ENCODE measurements at regions not wholly inside any gene's neighbourhood (a gene's known extent, or its start where the extent isn't known, plus 50 kb on each side); places are given as distances from the start of the nearest gene placed in this dataset.
"Not testable (repeated sequence)": the region's sequence is repeated elsewhere in the genome, so short reads cannot be mapped to it uniquely, and the experiment has no call there.

DNA sequence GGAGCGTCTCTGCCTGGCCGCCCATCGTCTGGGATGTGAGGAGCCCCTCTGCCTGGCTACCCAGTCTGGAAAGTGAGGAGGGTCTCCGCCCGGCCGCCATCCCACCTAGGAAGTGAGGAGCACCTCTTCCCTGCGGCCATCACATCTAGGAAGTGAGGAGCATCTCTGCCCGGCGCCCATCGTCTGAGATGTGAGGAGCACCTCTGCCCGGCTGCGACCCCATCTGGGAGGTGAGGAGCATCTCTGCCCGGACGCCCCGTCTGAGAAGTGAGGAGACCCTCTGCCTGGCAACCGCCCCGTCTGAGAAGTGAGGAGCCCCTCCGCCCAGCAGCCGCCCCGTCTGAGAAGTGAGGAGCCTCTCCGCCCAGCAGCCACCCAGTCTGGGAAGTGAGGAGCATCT is 84.5 kb downstream of the IDS start:
- DNase-seq (ENCODE audit: low read depth, low spot score): not testable (repeated sequence)

DNA sequence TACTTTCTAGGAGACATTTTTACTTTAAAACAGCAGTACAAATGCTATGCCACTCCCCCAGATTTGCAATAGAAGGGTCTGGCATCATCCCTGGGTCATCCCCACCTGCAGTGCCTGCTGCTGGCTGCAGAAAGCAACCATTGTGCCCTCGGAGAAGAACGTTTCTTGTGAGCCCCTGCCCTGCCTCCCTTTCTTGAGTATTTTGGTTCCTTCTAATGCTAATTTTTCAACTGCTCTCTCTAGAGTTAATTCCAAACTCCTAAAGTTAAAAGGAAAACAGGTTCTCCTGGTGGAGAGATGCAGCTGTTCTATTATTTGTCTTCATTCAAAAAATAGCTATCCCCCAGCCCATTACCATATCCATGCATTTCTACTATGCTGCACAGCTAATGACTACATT is 107.1 kb downstream of the IDS start:
- DNase-seq (ENCODE audit: low read depth, low spot score): peak; percentile 23

DNA sequence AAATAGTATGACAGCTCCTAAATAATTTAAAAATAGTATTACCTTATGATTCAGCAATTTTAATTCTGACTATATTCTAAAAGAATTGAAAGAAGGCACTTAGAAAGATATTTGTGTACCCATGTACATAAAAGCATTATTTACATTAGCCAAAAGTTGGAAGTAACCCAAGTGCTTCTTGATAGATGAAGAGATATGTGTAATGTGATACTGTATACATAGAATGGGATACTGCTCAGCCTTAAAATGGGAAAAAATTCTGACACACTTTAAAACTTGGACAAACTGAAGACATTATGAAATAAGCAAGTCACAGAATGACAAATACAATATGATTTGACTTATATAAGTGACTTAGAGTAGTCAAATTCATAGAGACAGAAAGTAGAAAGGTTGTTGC is 112.2 kb downstream of the IDS start:
- no peak for DNase-seq (ENCODE audit: low read depth, low spot score)

DNA sequence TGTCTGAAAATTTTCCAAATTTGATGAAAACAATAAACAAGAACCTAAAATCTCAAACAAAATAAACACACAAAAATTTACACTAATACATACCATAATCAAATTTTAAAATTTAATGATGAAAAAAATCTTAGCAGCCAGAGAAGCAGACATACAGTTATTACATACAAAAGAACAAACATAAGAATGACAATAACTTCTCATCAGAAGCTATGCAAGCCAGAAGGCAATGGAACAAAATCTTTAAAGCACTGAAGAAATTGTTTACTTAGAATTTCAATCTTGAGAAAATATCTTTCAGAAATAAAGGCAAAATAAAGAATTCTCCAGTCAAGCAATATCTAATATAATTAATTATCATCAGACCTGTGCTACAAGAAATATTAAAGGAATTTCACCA is 121.3 kb downstream of the IDS start:
- DNase-seq (ENCODE audit: low read depth, low spot score): no peak

DNA sequence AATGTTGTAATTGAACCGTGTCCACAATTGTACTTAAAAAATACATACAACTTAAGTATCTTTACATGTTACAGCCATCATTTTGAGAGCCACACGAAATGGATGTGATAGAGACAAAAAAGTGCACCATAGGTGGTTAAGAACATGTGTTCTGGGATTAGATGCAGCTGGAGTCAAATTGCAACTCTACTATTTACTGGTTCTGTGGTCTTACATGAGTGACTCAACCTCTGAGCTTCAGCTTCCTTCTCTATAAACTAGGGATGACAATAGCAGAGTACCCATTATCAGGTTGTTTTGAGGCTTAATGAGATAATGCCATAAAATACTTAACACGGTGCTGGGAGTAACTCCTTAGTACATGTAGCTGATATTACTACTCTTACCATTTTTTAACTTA is 130.4 kb downstream of the IDS start:
- DNase-seq (ENCODE audit: low read depth, low spot score): no peak

DNA sequence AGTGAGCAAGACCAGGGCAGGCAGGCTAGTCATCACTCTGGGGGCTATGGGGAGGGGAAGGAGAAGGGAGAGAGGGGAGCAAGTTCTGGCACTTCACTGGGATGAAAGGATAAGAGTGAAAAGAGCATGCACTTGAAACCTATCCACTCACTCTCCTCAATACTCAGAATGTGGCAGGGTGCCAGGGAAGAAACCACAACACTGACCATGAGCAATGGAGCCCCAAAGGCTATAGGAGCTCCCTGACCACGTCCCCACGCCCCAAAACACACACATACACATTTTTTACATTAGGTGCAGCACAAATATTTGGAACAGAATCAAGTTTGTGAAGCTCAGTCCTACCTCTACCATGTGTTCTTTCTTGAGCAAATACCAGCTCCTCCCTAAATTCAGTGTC is 132.2 kb downstream of the IDS start:
- no peak for DNase-seq (ENCODE audit: low read depth, low spot score)

DNA sequence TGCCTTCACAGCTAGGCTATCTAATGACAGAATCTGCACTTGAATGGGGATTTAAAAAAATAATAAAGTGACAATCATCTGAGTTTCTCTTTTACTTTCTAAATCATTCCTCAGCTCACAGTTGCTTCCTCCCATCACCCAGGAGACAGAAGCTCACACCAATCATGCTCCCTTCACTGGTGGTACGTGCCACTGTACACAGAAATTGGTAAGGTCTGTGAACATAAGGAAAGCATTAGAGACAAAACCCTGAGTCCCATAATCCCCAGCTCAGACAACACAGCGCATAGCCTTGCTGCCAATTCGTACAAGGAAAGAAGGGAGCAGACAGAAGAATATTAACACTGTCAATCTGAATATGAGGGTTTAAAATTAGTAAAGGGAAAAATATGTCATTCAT is 133.1 kb downstream of the IDS start:
- no peak for DNase-seq (ENCODE audit: low read depth, low spot score)

DNA sequence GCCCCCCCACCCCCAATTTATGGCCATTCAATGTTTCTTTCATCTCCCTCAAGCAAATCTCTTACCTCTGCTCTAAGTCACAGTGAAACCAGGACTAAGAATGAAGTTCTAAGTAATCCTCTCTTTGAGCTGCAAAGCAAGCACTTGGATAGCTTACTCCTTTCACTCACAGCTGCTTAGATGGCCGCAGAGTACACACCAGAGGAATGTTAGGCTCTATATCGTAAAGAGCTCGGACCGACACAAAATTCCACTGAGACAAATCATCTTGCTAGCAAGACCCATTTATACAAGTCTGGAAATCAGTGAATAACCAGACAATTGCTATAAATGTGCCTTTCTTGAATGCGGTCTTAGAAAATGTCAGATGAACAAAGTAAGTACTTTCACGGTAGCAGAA is 135.0 kb downstream of the IDS start:
- no peak for DNase-seq (ENCODE audit: low read depth, low spot score)

DNA sequence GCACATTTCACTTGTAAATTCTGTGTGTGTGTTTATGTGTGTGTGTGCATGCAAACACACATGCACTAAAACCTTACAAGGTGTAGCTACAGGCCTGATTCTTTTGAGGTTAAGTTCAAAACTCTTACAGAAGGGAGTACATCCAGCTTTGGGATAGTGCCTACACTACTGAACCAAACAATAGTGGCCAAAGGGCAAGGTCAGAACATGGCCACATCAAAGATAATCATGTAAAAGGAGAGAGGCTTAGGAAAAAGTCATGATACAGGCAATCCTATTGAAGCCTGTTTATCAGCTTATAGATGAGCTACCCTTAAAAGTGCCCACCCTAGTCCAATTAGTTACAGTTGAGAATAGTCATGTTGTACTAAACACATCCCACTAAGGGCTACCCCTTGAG is 139.6 kb downstream of the IDS start:
- no peak for DNase-seq (ENCODE audit: low read depth, low spot score)

DNA sequence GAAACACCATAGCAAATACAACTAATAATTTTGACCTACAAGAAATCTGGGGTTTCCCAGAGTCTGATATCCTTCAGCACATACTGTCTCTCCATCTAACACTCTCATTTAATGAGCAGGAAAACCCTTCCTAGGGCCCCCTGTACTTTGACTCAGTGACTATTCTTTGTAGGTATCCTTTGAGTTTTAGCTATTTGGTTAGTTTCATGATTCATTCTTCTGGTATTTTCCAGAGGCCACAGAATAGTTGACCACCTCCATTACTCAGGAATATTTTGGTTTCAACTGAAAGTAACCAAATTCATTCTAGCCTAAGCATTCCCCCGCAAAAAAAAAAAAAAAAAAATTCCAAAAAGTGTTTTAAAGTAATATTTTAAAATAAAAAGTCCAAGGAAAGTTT is 140.0 kb downstream of the IDS start:
- DNase-seq (ENCODE audit: low read depth, low spot score): no peak

DNA sequence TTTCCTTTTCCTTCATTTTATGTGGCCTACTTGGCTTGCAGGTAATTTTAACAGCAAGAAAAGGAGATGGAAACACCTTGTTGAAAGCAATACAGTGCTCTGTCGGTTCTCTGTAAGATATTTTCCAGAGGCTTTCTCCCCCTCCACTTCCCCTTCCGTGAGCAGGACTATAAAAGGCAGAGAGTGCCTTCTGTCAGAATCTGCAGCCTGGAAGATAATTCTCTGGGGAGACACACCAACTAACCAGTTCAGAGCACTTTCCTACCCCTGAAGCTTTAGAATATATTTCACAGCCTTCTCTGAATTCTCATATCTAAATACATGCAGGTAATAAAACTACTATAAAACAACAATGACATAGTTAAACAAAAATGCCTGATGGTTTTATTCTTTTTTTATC is 141.1 kb downstream of the IDS start:
- no peak for DNase-seq (ENCODE audit: low read depth, low spot score)

DNA sequence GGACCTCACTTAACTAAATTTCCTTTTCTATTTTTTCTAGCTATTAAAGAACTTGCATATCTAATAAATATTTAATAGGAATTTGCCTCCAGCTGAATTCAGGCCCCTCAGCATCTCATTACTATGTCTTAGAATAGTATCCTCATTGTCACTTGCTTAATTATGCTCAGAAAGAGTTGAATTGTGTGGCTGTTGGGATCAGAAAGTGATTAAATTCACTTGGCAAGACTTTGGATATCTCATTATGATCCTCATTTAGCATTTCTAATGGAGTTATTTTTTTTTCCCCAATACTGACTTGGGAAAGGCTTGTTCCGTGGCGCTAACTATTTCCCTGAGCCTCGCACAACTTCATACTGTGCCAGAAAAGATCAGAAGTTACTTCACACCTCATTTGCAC is 158.8 kb downstream of the IDS start:
- no peak for DNase-seq (ENCODE audit: low read depth, low spot score)

DNA sequence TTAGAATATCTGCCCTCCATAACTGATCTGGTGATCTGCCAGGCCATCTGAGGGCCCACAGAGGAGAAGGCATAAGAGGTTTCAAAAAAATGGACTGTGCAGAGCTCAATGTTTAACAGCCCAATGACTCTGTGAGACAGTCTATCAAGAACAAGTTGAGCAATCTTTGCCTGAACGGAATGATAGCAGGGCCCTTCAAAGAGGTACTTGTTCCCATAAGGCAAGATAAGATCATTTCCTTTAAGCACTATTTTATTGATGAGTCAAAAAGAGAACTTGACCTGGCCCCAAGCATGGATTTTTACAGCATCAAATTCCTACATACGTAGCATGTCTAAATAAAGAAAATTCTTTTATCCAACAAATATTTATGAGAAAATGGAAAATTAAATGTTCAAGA is 182.8 kb downstream of the IDS start:
- DNase-seq (ENCODE audit: low read depth, low spot score): no peak

DNA sequence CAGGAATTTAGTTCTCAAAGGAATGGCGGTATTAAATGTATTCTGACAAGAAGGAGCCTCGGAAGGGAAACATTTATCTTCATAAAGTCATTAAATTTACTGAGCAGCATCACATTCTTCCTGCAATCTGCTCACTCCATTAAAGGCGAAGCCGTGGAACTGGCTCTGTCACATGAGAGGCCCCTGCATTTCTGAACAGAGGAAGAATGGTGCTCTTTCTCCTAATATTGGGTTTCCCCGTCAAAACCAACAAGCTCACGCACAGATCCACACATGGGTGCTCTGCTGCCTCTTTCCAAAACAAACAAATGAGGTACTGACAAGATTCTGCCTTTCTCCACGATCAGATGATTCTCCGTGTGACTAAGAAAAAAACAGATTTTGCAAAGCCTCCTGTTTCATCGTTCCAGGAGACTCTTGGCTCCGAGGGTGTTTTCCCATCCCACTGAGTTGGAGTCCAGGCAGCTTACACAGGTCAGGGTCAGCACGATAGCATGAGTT is 191.2 kb downstream of the IDS start:
- no peak for DNase-seq (ENCODE audit: low read depth, low spot score)

DNA sequence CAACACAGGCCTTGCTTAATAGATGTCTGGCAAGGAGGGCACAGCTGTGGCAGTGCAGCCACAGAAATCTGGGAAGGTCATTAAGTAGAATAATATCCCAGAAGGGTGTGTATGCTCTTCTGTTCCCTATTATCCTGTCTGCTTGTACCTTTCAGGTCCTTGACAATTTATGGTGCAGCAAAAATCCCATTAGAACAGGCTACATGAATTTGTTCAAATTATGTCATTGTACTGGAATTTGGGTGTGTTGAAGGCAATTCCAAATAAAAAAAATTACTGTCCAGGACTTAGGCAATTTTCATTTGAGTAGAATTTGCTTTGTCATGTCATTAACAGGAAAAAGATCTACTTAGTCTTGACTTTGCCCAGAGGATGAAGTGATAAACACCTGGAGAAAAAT is 192.1 kb downstream of the IDS start:
- no peak for DNase-seq (ENCODE audit: low read depth, low spot score)

DNA sequence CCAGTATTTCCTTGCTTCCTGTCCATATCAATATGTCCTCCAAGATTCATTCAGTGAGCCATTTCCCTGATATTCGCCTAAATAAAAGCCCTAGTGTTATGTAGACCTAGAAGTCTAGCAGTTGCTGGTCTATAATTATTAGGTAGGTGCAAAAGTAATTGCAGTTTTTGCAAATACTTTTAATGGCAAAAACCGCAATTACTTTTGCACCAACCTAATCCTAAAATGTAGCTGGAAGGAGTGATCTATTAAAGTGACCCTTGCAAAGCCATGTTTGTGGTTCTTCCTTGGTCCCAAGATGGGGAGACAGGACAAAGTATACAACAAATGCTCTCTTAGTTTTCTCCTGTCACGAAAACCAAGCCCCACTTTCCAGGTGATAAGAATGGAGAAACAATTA is 193.0 kb downstream of the IDS start:
- DNase-seq (ENCODE audit: low read depth, low spot score): no peak

DNA sequence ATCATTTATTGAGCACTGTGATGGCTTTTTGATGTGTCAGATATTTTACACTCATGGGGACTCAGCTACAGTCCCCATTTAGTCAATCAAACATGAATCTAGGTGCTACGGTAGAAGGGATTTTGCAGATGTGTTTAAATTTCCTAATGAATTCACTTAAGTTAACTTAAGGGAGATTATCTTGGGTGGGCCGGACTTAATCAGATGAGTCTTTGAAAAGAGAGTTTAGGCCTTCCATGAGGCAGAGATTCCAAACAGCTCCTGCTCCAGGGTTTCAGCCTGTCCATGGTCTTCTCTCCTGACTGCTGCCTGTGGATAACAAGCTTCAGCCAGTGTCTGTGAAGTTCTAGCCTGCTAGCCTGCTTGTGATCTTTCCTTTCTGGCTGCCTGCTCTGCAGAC is 202.4 kb downstream of the IDS start:
- no peak for DNase-seq (ENCODE audit: low read depth, low spot score)

DNA sequence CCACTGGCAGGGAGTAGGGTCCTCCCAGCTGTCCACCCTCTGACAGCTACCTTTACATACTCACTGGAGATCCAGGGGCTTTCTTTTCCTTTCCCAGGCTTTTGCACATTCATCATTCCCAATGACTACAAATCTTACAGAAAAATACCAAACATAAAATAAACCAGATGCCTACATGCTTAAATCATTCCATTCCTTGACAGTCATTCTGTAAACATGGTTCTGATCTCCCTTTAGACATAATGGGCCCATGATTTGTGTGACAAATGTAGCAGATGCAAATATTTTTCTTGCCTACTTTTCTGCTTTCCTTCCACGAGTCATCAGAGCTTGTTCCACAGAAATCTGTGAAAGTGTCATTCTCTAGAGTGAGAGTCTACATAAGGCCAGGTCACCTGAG is 207.0 kb downstream of the IDS start:
- no peak for DNase-seq (ENCODE audit: low read depth, low spot score)

DNA sequence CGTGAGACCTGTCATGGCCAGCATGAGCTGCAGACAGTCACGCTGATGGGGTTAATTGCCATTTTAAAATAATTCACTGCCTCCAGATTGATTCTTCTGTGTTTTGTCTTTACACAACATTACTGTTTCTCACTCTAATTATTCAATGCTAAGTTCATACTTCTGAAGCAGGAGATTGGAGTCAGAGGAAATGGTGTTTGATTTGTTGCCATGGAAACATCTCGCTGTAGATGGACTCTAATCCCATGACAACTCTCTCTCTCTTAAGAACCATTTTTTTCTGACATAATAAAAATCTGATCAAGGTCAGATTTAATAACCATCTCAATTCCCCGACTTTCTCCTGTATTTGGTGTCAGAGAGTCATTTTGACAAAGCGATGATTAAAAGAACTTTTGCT is 209.0 kb downstream of the IDS start:
- DNase-seq (ENCODE audit: low read depth, low spot score): no peak

DNA sequence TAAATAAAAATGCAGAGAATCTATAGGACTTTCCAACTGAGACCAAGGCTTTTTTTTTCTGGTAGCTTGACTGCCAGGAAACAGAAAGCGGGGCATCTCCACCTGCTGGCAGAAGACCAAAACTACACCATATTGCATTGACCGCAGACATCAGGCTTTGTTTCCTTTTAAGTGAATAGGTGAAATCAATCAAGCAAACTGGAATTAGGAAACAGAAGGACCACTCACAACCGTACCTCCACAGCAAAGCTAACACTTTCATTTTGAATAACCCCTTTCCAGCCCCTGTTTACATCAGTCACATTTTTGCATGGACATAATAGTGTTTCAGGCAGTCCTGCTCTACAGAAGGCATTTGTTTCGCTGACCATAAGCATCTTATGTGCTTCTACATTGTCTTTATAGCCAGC is 218.2 kb downstream of the IDS start:
- peak; percentile 81 for DNase-seq (ENCODE audit: low read depth, low spot score)

DNA sequence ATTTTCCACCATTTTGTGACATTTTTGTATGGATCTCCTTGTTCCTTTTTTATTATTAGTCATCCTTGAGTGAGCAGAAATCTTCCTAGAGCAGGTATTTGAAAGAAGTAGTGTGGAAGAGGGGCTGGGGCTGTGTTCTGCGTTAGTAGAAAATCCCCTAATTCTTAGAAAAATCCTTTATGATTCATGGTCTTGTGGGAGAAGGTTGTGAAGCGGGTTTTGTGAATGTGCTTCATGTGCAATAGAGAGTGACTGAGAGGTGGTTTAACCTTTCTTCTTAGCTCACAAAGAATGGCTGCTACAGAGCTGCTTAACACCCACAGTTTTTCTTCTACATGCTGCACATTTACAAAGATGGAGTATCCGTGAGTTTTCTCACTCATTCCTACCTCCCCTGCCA is 220.5 kb downstream of the IDS start:
- DNase-seq (ENCODE audit: low read depth, low spot score): no peak

DNA sequence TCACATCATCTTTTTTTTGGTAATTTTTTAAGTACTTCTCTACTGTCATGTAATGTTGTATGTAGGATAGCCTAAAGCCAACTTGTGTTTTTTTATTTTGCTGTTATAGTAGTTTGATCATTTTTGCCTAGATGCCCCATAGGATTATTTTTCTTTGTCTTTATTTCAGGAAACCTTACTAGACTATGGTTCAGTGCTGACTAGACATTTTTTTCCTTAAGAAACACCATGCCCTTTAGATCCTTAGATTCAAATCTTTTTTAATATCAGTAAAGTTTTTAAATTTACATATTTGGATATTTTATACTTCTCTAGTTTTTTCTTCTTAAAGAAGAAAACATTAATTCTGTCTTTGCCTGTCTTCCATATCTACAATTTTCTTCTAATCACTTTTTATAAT is 221.3 kb downstream of the IDS start:
- DNase-seq (ENCODE audit: low read depth, low spot score): no peak

DNA sequence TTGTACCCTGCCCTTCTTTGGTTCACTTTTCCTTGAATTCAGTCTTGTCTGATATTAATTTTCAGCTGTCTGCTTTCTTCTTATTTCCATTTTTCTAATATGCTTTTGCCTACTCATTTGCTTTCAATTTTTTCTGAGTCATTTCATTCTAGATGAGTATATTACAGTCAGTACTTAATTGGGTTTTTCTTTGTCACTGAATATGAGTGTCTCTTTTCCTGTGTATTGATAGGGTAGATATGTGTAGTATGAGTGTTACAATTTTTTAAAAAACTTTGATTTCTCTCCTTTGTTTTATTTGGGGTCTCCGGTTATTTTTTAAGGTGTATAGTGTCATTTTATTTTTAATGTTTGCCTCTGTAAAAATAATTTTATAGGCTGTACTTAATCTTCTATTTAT is 222.2 kb downstream of the IDS start:
- no peak for DNase-seq (ENCODE audit: low read depth, low spot score)

DNA sequence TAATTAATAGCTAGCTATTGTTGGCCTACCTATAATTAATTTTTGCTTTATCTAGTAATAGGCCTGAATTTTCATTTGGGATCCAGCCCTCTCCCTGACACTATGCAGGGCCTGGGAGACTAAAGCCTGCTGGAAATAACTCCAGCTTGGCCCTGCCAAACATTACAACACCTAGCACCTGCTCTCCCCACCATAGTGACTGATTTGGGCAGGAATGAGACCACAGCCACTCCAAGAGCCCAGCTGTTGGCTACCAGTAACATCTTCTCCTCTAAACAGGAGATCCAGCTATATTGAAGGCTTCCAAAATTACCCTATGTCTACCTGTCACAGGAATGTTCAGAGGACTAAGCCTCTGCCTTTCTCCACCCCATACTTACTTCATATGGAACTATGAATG is 225.1 kb downstream of the IDS start:
- DNase-seq (ENCODE audit: low read depth, low spot score): no peak

DNA sequence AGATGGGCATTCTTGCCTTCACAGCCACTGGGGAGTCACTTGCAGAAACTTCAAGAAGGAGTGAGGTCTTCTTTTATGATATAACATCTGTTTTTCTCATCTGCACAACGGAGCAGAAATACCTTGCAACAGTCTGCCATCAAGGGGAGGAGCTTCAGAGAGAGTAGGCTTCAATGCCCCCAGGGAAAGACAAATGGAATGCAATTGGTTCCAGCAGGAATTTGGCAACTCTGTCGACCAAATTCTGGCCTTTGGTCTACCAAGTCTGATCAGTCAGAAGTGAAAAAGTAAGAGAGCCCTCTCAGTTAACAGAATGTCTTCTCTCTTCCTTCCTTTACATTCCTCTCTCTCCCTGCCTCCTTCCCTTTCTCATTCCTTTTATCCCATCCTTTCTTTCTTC is 229.3 kb downstream of the IDS start:
- DNase-seq (ENCODE audit: low read depth, low spot score): peak; percentile 69

Measured in ELF-1 (cell line).